NCI-H345 (cell line): ENCODE measurements at regions not wholly inside any gene's neighbourhood (a gene's known extent, or its start where the extent isn't known, plus 50 kb on each side); places are given as distances from the start of the nearest gene placed in this dataset.

ENCODE experiments used
- DNase-seq: peaks from one replicate; lab custom pipeline; 2025; lab: John Stamatoyannopoulos, UW

GRCh38 chr14:49016381-49016780, 569.8 kb downstream of the RPS29 start:
- DNase-seq = no peak

- no peak for DNase-seq
Measured at GRCh38 chr14:49014476-49014875, 571.7 kb downstream of the RPS29 start.

GRCh38 chr14:49008363-49008762, 577.8 kb downstream of the RPS29 start:
- DNase-seq = no peak

GRCh38 chr14:48991141-48991540, 595.0 kb downstream of the RPS29 start:
- no peak for DNase-seq

- DNase-seq = peak; percentile 16
Measured at GRCh38 chr14:48983351-48983888, 602.8 kb downstream of the RPS29 start.

- no peak for DNase-seq
Measured at GRCh38 chr14:48974994-48975393, 611.2 kb downstream of the RPS29 start.

GRCh38 chr14:48973151-48973550, 613.0 kb downstream of the RPS29 start:
- no peak for DNase-seq

GRCh38 chr14:48970943-48971342, 615.2 kb downstream of the RPS29 start:
- no peak for DNase-seq

- DNase-seq = no peak
Measured at GRCh38 chr14:48967419-48967818, 618.8 kb downstream of the RPS29 start.

- DNase-seq = no peak
Measured at GRCh38 chr14:48963231-48963790, 622.9 kb downstream of the RPS29 start.

GRCh38 chr14:48957486-48957885, 628.7 kb downstream of the RPS29 start:
- no peak for DNase-seq

- DNase-seq = no peak
Measured at GRCh38 chr14:48955857-48956256, 630.3 kb downstream of the RPS29 start.

- DNase-seq = no peak
Measured at GRCh38 chr14:48954446-48954845, 631.7 kb downstream of the RPS29 start.

- DNase-seq = no peak
Measured at GRCh38 chr14:48944809-48945208, 641.4 kb downstream of the RPS29 start.

GRCh38 chr14:48943913-48944312, 642.3 kb downstream of the RPS29 start:
- DNase-seq = no peak

GRCh38 chr14:48937541-48938195, 648.5 kb downstream of the RPS29 start:
- peak; percentile 3 for DNase-seq

GRCh38 chr14:48936849-48937248, 649.3 kb downstream of the RPS29 start:
- DNase-seq = no peak

GRCh38 chr14:48936362-48936761, 649.8 kb downstream of the RPS29 start:
- no peak for DNase-seq

GRCh38 chr14:48925184-48925583, 661.0 kb downstream of the RPS29 start:
- DNase-seq = no peak

GRCh38 chr14:48914921-48915320, 671.3 kb downstream of the RPS29 start:
- DNase-seq = no peak

GRCh38 chr14:48914382-48914781, 671.8 kb downstream of the RPS29 start:
- DNase-seq = no peak

GRCh38 chr14:48900565-48900964, 685.6 kb downstream of the RPS29 start:
- DNase-seq = no peak

- DNase-seq = no peak
Measured at GRCh38 chr14:48890333-48890732, 695.8 kb downstream of the RPS29 start.

- peak; percentile 11 for DNase-seq
Measured at GRCh38 chr14:48876806-48877340, 709.3 kb downstream of the RPS29 start.
